ENCODE measurements at regions not wholly inside any gene's neighbourhood (a gene's known extent, or its start where the extent isn't known, plus 50 kb on each side); places are given as distances from the start of the nearest gene placed in this dataset.
"Not testable (repeated sequence)": the region's sequence is repeated elsewhere in the genome, so short reads cannot be mapped to it uniquely, and the experiment has no call there.

GRCh38 chr4:187125062-187125461 lies 401.4 kb upstream of the FAT1 start:
- peaks cover 12 to 16% of the 10 kb centered on the region in 2 donors for H3K9me3 Mint-ChIP-seq
- ATAC-seq (no peak), DNase-seq (no peak)
- H3K4me3 Mint-ChIP-seq: no peak overlapping the region
- H3K27me3 ChIP-seq (ENCODE audit: control insufficient read depth, insufficient read depth, low read length): no peaks in the 10 kb centered on the region
- peaks cover 4% of the 10 kb centered on the region for H3K9me3 ChIP-seq (ENCODE audit: control insufficient read depth, insufficient read depth, low read length)
- no peak overlapping the region for H3K27ac ChIP-seq (ENCODE audit: low read length)
- TF ChIP-seq CTCF (IDR thresholded peaks at IDR 0.05): no peak
- no peaks in the 10 kb centered on the region for H3K4me1 Mint-ChIP-seq
- 92% methylated on average over 18 of the region's 19 CpGs for WGBS (ENCODE audit: insufficient coverage)
- no peaks in the 10 kb centered on the region for H3K36me3 Mint-ChIP-seq
- no peaks in the 10 kb centered on the region for H3K27me3 Mint-ChIP-seq (ENCODE audit: low read depth in 2 of 2)
- H3K27ac Mint-ChIP-seq: no peak overlapping the region
- H3K4me3 ChIP-seq (ENCODE audit: low read length): no peak overlapping the region
- no peaks in the 10 kb centered on the region for H3K4me1 ChIP-seq (ENCODE audit: control insufficient read depth, insufficient read depth, low read length)
- intact Hi-C loops (cut with micrococcal nuclease): no loop called here
- H3K36me3 ChIP-seq (ENCODE audit: control insufficient read depth, insufficient read depth, low read length): no peaks in the 10 kb centered on the region

GRCh38 chr4:187127456-187127855 lies 403.8 kb upstream of the FAT1 start:
- H3K9me3 Mint-ChIP-seq: peaks cover 12 to 15% of the 10 kb centered on the region in 2 donors
- no peak overlapping the region for H3K4me3 ChIP-seq (ENCODE audit: low read length)
- DNase-seq: no peak
- ATAC-seq: no peak
- no peak overlapping the region for H3K4me3 Mint-ChIP-seq
- H3K27me3 Mint-ChIP-seq (ENCODE audit: low read depth in 2 of 2): no peaks in the 10 kb centered on the region
- no peaks in the 10 kb centered on the region for H3K4me1 ChIP-seq (ENCODE audit: control insufficient read depth, insufficient read depth, low read length)
- 71% methylated on average over 2 of the region's 3 CpGs for WGBS (ENCODE audit: insufficient coverage)
- H3K27ac Mint-ChIP-seq: no peak overlapping the region
- peaks cover 4% of the 10 kb centered on the region for H3K9me3 ChIP-seq (ENCODE audit: control insufficient read depth, insufficient read depth, low read length)
- H3K4me1 Mint-ChIP-seq: no peaks in the 10 kb centered on the region
- H3K36me3 Mint-ChIP-seq: no peaks in the 10 kb centered on the region
- no peak overlapping the region for H3K27ac ChIP-seq (ENCODE audit: low read length)
- intact Hi-C loops (cut with micrococcal nuclease): no loop called here
- no peak for TF ChIP-seq CTCF (IDR thresholded peaks at IDR 0.05)
- H3K36me3 ChIP-seq (ENCODE audit: control insufficient read depth, insufficient read depth, low read length): no peaks in the 10 kb centered on the region
- no peaks in the 10 kb centered on the region for H3K27me3 ChIP-seq (ENCODE audit: control insufficient read depth, insufficient read depth, low read length)

GRCh38 chr4:187128222-187128621 lies 404.6 kb upstream of the FAT1 start:
- DNase-seq: no peak
- Histone ChIP-seq H3K36me3 (ENCODE audit: control insufficient read depth, insufficient read depth, low read length) (no peaks in the 10 kb centered on the region), H3K4me3 (ENCODE audit: low read length) (no peak overlapping the region), H3K4me1 (ENCODE audit: control insufficient read depth, insufficient read depth, low read length) (no peaks in the 10 kb centered on the region), H3K9me3 (ENCODE audit: control insufficient read depth, insufficient read depth, low read length) (peaks cover 4% of the 10 kb centered on the region), H3K27me3 (ENCODE audit: control insufficient read depth, insufficient read depth, low read length) (no peaks in the 10 kb centered on the region), H3K27ac (ENCODE audit: low read length) (no peak overlapping the region)
- intact Hi-C loops (cut with micrococcal nuclease): no loop called here
- Mint-ChIP-seq H3K27ac (no peak overlapping the region), H3K36me3 (no peaks in the 10 kb centered on the region), H3K27me3 (ENCODE audit: low read depth in 2 of 2) (no peaks in the 10 kb centered on the region), H3K9me3 (peaks cover 13 to 16% of the 10 kb centered on the region in 2 donors), H3K4me1 (no peaks in the 10 kb centered on the region), H3K4me3 (no peak overlapping the region)
- TF ChIP-seq CTCF (IDR thresholded peaks at IDR 0.05): no peak
- WGBS (ENCODE audit: insufficient coverage): 88% methylated on average over 9 of the region's 11 CpGs
- no peak for ATAC-seq

GRCh38 chr4:187128976-187129375 lies 405.3 kb upstream of the FAT1 start:
- Mint-ChIP-seq H3K4me3 (no peak overlapping the region), H3K9me3 (peaks cover 14 to 16% of the 10 kb centered on the region in 2 donors)

GRCh38 chr4:187131826-187132225 lies 408.2 kb upstream of the FAT1 start:
- H3K9me3 Mint-ChIP-seq: peaks cover 8 to 18% of the 10 kb centered on the region in 2 donors
- H3K27me3 ChIP-seq (ENCODE audit: control insufficient read depth, insufficient read depth, low read length); H3K4me3 Mint-ChIP-seq; intact Hi-C loops (cut with micrococcal nuclease); H3K27ac ChIP-seq (ENCODE audit: low read length); H3K4me1 Mint-ChIP-seq; DNase-seq; ATAC-seq; H3K27me3 Mint-ChIP-seq (ENCODE audit: low read depth in 2 of 2); H3K4me1 ChIP-seq (ENCODE audit: control insufficient read depth, insufficient read depth, low read length); H3K36me3 ChIP-seq (ENCODE audit: control insufficient read depth, insufficient read depth, low read length); H3K27ac Mint-ChIP-seq; H3K4me3 ChIP-seq (ENCODE audit: low read length); H3K36me3 Mint-ChIP-seq; H3K9me3 ChIP-seq (ENCODE audit: control insufficient read depth, insufficient read depth, low read length): not testable (repeated sequence)
- WGBS (ENCODE audit: insufficient coverage): 83% methylated on average over 1 of the region's 1 CpG

More at GRCh38 chr4:187128976-187129375, 405.3 kb upstream of the FAT1 start:
- 64% methylated on average over 8 of the region's 8 CpGs for WGBS (ENCODE audit: insufficient coverage)
- Histone ChIP-seq H3K27ac (ENCODE audit: low read length) (no peak overlapping the region), H3K4me1 (ENCODE audit: control insufficient read depth, insufficient read depth, low read length) (no peaks in the 10 kb centered on the region), H3K27me3 (ENCODE audit: control insufficient read depth, insufficient read depth, low read length) (no peaks in the 10 kb centered on the region), H3K36me3 (ENCODE audit: control insufficient read depth, insufficient read depth, low read length) (no peaks in the 10 kb centered on the region), H3K4me3 (ENCODE audit: low read length) (no peak overlapping the region), H3K9me3 (ENCODE audit: control insufficient read depth, insufficient read depth, low read length) (peaks cover 4% of the 10 kb centered on the region)
- no peak overlapping the region for H3K27ac Mint-ChIP-seq
- intact Hi-C loops (cut with micrococcal nuclease): no loop called here
- no peaks in the 10 kb centered on the region for H3K4me1 Mint-ChIP-seq
- no peaks in the 10 kb centered on the region for H3K36me3 Mint-ChIP-seq
- no peak for TF ChIP-seq CTCF (IDR thresholded peaks at IDR 0.05)
- no peaks in the 10 kb centered on the region for H3K27me3 Mint-ChIP-seq (ENCODE audit: low read depth in 2 of 2)
- DNase-seq (no peak), ATAC-seq (no peak)
